KOPT-K1 (cell line): ENCODE measurements at regions not wholly inside any gene's neighbourhood (a gene's known extent, or its start where the extent isn't known, plus 50 kb on each side); places are given as distances from the start of the nearest gene placed in this dataset.

ENCODE experiments used
- H3K27ac ChIP-seq: fragments of 200-600 bp; sonication (generic); 2 replicates; pipeline ENCODE4 v1.5.1; 2016; ENCODE audit warnings: antibody characterized with exemption, mild to moderate bottlenecking, low read depth, low read length; ENCODE audit not compliant: poor library complexity, severe bottlenecking
- H3K36me3 ChIP-seq: fragments of 200-600 bp; sonication (generic); 2 replicates; pipeline ENCODE4 v1.5.1; 2017; ENCODE audit warnings: antibody characterized with exemption, mild to moderate bottlenecking, low read length, moderate library complexity; ENCODE audit not compliant: insufficient read depth
- H3K9me3 ChIP-seq: fragments of 200-600 bp; sonication (generic); 2 replicates; pipeline ENCODE4 v1.5.1; 2017; ENCODE audit warnings: antibody characterized with exemption, low read length, mild to moderate bottlenecking; ENCODE audit not compliant: insufficient read depth, poor library complexity, severe bottlenecking

- Histone ChIP-seq H3K9me3 (no peaks in the 10 kb centered on the region), H3K27ac (no peak overlapping the region), H3K36me3 (no peaks in the 10 kb centered on the region)
Measured at GRCh38 chr13:85347251-85347650, 452.0 kb downstream of the SLITRK6 start.

DNA sequence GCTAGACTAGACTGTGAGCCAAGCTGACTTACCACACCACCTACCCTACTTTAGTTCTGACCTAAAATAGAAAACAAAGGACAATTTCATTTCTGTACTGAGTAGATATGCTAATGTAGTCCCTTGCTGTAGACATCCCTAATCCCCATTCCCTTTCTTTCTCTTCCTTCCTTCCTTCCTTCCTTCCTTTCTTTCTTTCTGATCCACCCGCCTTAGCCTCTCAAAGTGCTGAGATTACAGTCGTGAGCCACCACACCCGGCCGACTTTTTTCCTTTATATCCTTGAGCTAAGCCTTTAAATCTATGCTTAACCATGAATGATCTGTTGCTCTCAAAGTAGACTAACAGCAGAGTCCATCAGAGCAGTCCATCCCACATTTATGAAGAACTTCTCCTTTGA, 465.0 kb downstream of the SLITRK6 start:
- H3K36me3 ChIP-seq, result no peaks in the 10 kb centered on the region
- H3K9me3 ChIP-seq, result no peaks in the 10 kb centered on the region
- H3K27ac ChIP-seq, result no peak overlapping the region

GRCh38 chr13:85333506-85334020, 465.7 kb downstream of the SLITRK6 start:
- no peaks in the 10 kb centered on the region for H3K9me3 ChIP-seq
- no peak overlapping the region for H3K27ac ChIP-seq
- no peaks in the 10 kb centered on the region for H3K36me3 ChIP-seq

DNA sequence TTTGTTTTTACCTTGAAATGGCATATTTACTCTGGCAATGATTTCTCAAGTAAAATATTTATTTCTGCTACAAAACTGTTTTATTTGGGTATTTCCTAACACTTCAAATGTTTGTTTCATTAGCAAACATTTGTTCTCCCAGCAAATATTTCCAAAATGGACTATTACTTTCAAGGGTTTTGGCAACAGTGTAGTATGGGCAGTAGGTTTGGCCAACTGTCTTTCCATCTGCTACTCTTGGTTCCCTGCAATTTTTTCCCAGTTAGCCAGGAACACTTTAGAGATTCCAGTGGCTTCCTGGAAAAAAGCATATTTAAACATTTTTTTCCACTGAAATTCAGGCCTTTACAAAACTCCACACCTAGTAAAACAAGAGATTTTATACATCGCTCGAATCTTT, 466.6 kb downstream of the SLITRK6 start:
- no peaks in the 10 kb centered on the region for H3K36me3 ChIP-seq
- no peaks in the 10 kb centered on the region for H3K9me3 ChIP-seq
- no peak overlapping the region for H3K27ac ChIP-seq

GRCh38 chr13:85321734-85322133, 477.5 kb downstream of the SLITRK6 start:
- H3K36me3 ChIP-seq, result no peaks in the 10 kb centered on the region
- no peaks in the 10 kb centered on the region for H3K9me3 ChIP-seq
- no peak overlapping the region for H3K27ac ChIP-seq

DNA sequence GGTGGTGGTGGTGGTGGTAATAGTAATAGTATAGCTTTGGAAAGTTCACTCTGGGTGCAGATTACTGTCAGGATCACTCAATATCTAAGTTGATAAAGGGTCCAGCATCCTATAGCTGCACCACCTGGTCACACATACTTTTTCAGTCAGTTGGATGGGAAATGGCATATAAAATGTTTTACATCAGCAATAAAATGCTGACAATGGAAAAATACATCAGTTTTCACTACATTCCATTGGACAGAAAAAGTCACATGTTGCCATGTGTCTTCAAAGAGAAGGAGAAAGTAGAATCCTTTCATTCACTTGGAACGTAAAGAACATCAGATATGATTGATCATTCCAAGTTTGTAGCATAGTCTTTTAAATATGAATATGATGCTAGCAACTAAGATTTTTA, 481.4 kb downstream of the SLITRK6 start:
- no peaks in the 10 kb centered on the region for H3K36me3 ChIP-seq
- H3K9me3 ChIP-seq, result no peaks in the 10 kb centered on the region
- no peak overlapping the region for H3K27ac ChIP-seq

DNA sequence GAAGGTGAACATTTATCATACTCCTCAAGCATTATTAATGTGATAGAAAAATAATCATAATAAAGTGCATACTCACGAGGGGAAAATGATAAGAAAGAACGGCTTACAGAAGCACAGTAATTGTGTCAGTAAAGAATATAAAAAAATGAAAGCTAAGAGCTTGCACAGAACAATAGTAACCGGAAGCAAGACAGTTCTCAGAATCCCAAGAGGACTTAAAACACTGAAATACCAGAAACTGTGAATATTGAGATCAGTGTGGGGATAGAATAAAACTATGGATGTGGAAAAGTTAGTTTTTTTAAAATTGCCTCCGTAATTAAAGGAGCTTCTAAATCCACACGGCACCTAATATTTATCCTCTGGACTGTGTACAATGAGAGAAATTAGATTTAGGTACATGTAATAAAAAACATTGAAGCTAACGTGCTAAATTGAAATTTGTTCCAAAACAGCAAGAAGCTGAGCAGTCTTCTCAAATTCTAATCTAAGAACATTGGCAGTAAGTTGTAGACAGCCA, 482.7 kb downstream of the SLITRK6 start:
- no peaks in the 10 kb centered on the region for H3K9me3 ChIP-seq
- no peaks in the 10 kb centered on the region for H3K36me3 ChIP-seq
- H3K27ac ChIP-seq, result no peak overlapping the region

GRCh38 chr13:85314686-85315085, 484.5 kb downstream of the SLITRK6 start:
- Histone ChIP-seq H3K27ac (no peak overlapping the region), H3K36me3 (no peaks in the 10 kb centered on the region), H3K9me3 (no peaks in the 10 kb centered on the region)

GRCh38 chr13:85313761-85314503, 485.3 kb downstream of the SLITRK6 start:
- H3K27ac ChIP-seq, result no peak overlapping the region
- H3K9me3 ChIP-seq, result no peaks in the 10 kb centered on the region
- no peaks in the 10 kb centered on the region for H3K36me3 ChIP-seq

- Histone ChIP-seq H3K36me3 (no peaks in the 10 kb centered on the region), H3K9me3 (no peaks in the 10 kb centered on the region)
Measured at GRCh38 chr13:85312071-85312470, 487.1 kb downstream of the SLITRK6 start.

DNA sequence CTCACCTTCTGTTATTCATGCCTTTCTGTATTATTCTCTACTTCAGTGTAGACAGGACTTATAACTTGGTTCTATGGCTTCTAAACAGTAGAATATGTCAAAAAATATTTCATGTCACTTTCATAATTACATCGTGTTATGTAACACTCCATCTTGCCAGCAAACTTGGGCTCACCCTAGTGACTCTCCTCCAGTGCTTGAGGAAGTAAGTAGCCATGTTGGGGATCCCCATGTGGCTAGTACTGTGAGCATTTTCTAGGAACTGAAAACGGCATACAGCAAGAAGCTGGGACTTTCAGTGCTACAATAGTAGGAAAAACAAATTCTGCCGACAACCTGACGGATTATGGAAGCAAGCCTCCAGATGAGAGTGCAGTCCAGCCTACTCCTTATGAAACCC, 495.6 kb downstream of the SLITRK6 start:
- no peak overlapping the region for H3K27ac ChIP-seq
- H3K9me3 ChIP-seq, result no peaks in the 10 kb centered on the region
- H3K36me3 ChIP-seq, result no peaks in the 10 kb centered on the region

More at GRCh38 chr13:85312071-85312470, 487.1 kb downstream of the SLITRK6 start:
- no peak overlapping the region for H3K27ac ChIP-seq

DNA sequence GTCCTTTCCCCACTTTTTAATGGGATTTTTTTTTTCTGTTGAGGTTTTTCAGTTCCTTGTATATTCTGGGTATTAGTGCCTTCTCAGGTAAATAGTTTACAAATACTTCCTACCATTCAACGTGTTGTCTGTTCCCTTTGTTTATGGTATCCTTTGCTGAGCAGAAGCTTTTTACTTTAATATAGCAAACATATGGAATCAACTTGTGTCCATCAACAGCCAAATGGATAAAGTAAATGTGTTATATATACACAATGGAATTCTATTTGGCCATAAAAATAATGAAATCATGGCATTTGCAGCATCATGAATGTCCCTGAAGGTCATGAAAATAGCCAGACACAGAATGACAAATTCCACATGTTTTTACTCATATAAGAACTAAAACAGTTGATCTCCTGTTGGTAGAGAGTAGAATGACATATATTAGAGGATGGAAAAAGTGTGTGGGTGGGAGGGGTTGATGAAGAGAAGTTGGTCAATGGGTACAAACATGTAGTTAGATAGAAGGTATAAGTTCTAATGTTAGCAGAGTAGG, 500.8 kb downstream of the SLITRK6 start:
- H3K27ac ChIP-seq, result no peak overlapping the region
- H3K36me3 ChIP-seq, result no peaks in the 10 kb centered on the region
- H3K9me3 ChIP-seq, result no peaks in the 10 kb centered on the region

DNA sequence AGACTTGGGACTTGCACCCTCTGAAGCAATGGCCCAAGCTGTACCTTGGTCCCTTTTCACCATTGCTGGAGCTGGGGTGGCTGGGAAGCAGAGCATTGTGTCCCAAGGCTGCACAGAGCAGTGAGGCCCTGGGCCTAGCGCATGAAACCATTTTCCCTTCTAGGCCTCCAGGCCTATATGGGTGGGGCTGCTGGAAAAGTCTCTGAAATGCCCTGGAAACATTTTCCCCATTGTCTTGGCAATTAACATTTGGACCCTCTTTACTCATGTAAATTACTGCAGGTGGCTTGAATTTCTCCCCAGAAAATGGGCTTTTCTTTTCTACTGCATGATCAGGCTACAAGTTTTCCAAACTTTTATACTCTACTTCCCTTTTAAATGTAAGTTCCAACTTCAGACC, 510.5 kb downstream of the SLITRK6 start:
- H3K9me3 ChIP-seq, result no peaks in the 10 kb centered on the region
- H3K36me3 ChIP-seq, result no peaks in the 10 kb centered on the region
- no peak overlapping the region for H3K27ac ChIP-seq

GRCh38 chr13:85287528-85287927, 511.7 kb downstream of the SLITRK6 start:
- Histone ChIP-seq H3K9me3 (no peaks in the 10 kb centered on the region), H3K36me3 (no peaks in the 10 kb centered on the region), H3K27ac (no peak overlapping the region)

DNA sequence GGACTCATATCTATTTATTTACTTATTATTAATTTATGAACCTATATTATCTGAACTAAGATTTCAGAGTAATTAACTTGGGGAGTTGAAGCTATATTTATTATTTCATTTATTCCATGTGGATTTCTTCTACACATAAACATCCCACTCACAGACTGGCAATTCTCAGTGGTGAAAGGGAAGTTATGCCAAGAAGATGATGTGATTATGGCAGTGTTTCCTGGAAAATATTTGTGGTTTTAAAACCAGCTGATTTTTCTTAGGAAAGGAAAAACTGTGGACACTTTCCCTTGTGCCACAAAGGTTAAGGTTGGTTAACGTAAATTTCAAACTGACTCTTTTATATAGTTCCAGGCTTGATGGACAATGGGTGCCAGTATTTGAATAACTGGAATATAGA, 513.1 kb downstream of the SLITRK6 start:
- no peak overlapping the region for H3K27ac ChIP-seq
- no peaks in the 10 kb centered on the region for H3K36me3 ChIP-seq
- H3K9me3 ChIP-seq, result no peaks in the 10 kb centered on the region

- H3K9me3 ChIP-seq, result no peaks in the 10 kb centered on the region
- no peaks in the 10 kb centered on the region for H3K36me3 ChIP-seq
- H3K27ac ChIP-seq, result no peak overlapping the region
Measured at GRCh38 chr13:85284349-85284748, 514.9 kb downstream of the SLITRK6 start.
